Colonic mucosa (tissue), 4 donors: ENCODE measurements at regions not wholly inside any gene's neighbourhood (a gene's known extent, or its start where the extent isn't known, plus 50 kb on each side); places are given as distances from the start of the nearest gene placed in this dataset.

Source experiments
- DNase-seq: peaks from one replicate; pipeline ENCODE4 v3.0.0-alpha.2; 2020
- H3K27ac ChIP-seq: fragments of 200-600 bp; one replicate; pipeline ENCODE4 v1.8.0; 2021
- H3K27me3 ChIP-seq: fragments of 200-600 bp; one replicate; pipeline ENCODE4 v1.8.0; 2021
- H3K36me3 ChIP-seq: fragments of 200-600 bp; one replicate; pipeline ENCODE4 v1.8.0; 2021
- H3K4me1 ChIP-seq: fragments of 200-600 bp; one replicate; pipeline ENCODE4 v1.8.0; 2021; ENCODE audit warnings: mild to moderate bottlenecking
- H3K4me3 ChIP-seq: fragments of 200-600 bp; one replicate; pipeline ENCODE4 v1.8.0; 2021
- H3K9ac ChIP-seq, 2 donors: one replicate each; pipeline ENCODE4 v1.7.0; 2013; ENCODE audit warnings: control low read depth in 2 of 2, low read depth in 2 of 2, low read length in 2 of 2
- H3K9me3 ChIP-seq: fragments of 200-600 bp; one replicate; pipeline ENCODE4 v1.8.0; 2021
- CTCF ChIP-seq: fragments of 200-600 bp; IDR thresholded peaks from one replicate; pipeline ENCODE4 v1.8.0; 2022; ENCODE audit warnings: antibody characterized with exemption, mild to moderate bottlenecking
- intact Hi-C: fragments of 100-400 bp; cut with DNase I; formaldehyde crosslinking; loops from one replicate; pipeline ENCODE4 v1.14.1; 2022
- donor health status: healthy.
- donor health status: DM: no; HTN: no; CAD: no.
- donor health status: DM: no; HTN: no; CAD: no.

DNA sequence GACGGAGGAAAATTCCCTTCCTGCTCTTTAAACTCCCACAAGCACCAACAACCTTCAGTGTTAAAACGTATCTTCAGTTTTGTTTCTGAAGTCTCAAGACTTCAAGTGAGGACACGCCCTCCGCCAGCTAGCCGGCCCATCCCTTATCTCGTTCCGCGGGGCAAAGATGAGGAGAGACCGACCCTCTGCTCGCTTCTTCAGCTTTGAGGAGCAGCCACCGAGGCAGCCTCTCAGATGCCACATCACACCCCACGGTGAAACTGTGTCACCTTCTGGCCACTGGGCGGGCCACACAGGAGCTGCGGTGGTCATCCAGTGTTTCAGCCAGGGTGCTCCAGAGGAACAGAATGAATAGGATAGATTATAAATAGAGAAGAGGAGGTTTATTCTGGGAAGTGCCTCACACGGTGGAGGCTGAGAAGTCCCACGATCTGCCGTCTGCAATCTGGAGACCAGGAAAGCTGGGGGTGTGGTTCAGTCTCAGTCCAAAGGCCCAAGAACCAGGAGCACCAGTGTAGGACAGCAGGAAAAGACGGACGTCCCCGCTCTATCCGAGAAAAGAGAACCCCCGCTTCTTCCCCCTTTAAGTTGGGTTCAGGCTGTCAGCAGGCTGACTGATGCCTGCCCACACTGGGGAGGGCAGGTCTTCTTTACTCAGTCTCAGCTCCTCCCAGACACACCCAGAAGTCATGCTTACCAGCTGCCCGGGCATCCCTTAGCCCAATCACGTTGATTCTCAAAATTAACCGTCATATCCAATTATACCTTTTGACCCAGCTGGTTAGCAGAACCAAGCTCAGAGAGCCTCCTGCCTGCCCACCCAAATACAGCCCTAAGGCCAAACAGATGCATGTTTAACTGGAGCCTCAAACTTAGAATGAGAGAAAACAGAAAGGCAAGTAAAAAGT lies 399.7 kb upstream of the ID2 start:
- no peaks in the 10 kb centered on the region for H3K9me3 ChIP-seq
- peak overlapping the region; percentile 8 for H3K4me3 ChIP-seq
- H3K27me3 ChIP-seq: no peaks in the 10 kb centered on the region
- no peak overlapping the region for H3K9ac ChIP-seq
- TF ChIP-seq CTCF: no peak
- intact Hi-C loops: no loop called here
- no peaks in the 10 kb centered on the region for H3K36me3 ChIP-seq
- H3K27ac ChIP-seq: peak overlapping the region; percentile 61
- no peaks in the 10 kb centered on the region for H3K4me1 ChIP-seq
- DNase-seq: peak; percentile 71

- H3K4me1 ChIP-seq: no peaks in the 10 kb centered on the region
- intact Hi-C loops: no loop called here
- DNase-seq: no peak
- H3K9me3 ChIP-seq: no peaks in the 10 kb centered on the region
- H3K4me3 ChIP-seq: no peak overlapping the region
- H3K9ac ChIP-seq: no peak overlapping the region
- TF ChIP-seq CTCF: no peak
- H3K27ac ChIP-seq: no peak overlapping the region
- no peaks in the 10 kb centered on the region for H3K27me3 ChIP-seq
- no peaks in the 10 kb centered on the region for H3K36me3 ChIP-seq
Measured at GRCh38 chr2:8282858-8283252, 399.0 kb upstream of the ID2 start.

- DNase-seq: no peak
Measured at GRCh38 chr2:8285081-8285480, 396.8 kb upstream of the ID2 start.

GRCh38 chr2:8285898-8286297 lies 396.0 kb upstream of the ID2 start:
- Histone ChIP-seq H3K27me3 (no peaks in the 10 kb centered on the region), H3K4me3 (no peak overlapping the region), H3K4me1 (no peaks in the 10 kb centered on the region), H3K27ac (no peak overlapping the region), H3K9me3 (no peaks in the 10 kb centered on the region), H3K36me3 (no peaks in the 10 kb centered on the region), H3K9ac (no peak overlapping the region)
- intact Hi-C loops: no loop called here
- DNase-seq: no peak
- TF ChIP-seq CTCF: no peak

More at GRCh38 chr2:8285081-8285480, 396.8 kb upstream of the ID2 start:
- no peaks in the 10 kb centered on the region for H3K27me3 ChIP-seq
- intact Hi-C loops: no loop called here
- no peak for TF ChIP-seq CTCF
- H3K4me1 ChIP-seq: no peaks in the 10 kb centered on the region
- H3K4me3 ChIP-seq: no peak overlapping the region
- no peak overlapping the region for H3K27ac ChIP-seq
- no peak overlapping the region for H3K9ac ChIP-seq
- no peaks in the 10 kb centered on the region for H3K9me3 ChIP-seq
- no peaks in the 10 kb centered on the region for H3K36me3 ChIP-seq

GRCh38 chr2:8288206-8288605 lies 393.6 kb upstream of the ID2 start:
- intact Hi-C loops: no loop called here

More at GRCh38 chr2:8288206-8288605, 393.6 kb upstream of the ID2 start:
- no peak overlapping the region for H3K27ac ChIP-seq
- H3K9me3 ChIP-seq: no peaks in the 10 kb centered on the region
- no peaks in the 10 kb centered on the region for H3K4me1 ChIP-seq
- no peak for TF ChIP-seq CTCF
- H3K27me3 ChIP-seq: no peaks in the 10 kb centered on the region
- no peaks in the 10 kb centered on the region for H3K36me3 ChIP-seq
- DNase-seq: no peak
- no peak overlapping the region for H3K9ac ChIP-seq
- no peak overlapping the region for H3K4me3 ChIP-seq
